ENCODE measurements at regions not wholly inside any gene's neighbourhood (a gene's known extent, or its start where the extent isn't known, plus 50 kb on each side); places are given as distances from the start of the nearest gene placed in this dataset.

GRCh38 chr19:31111741-31112140 lies 237.5 kb downstream of the TSHZ3 start:
- WGBS (ENCODE audit: missing lambda C conversion rate): 27% methylated on average over 3 of the region's 3 CpGs
- H3K4me1 ChIP-seq: peaks cover 7% of the 10 kb centered on the region; the same call in 2 of the 3 replicates
- no peak overlapping the region for H3K4me2 ChIP-seq
- ATAC-seq (no peak), DNase-seq (ENCODE audit: low read depth in 1 of 2, low spot score in 1 of 2) (no peak), FAIRE-seq (no peak)
- no peak overlapping the region for H3K4me3 ChIP-seq
- TF ChIP-seq, protein P1, sequence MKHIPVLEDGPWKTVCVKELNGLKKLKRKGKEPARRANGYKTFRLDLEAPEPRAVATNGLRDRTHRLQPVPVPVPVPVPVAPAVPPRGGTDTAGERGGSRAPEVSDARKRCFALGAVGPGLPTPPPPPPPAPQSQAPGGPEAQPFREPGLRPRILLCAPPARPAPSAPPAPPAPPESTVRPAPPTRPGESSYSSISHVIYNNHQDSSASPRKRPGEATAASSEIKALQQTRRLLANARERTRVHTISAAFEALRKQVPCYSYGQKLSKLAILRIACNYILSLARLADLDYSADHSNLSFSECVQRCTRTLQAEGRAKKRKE (CRISPR knock-in tag; IDR thresholded peaks at IDR 0.05; ENCODE audit: low read depth): no peak
- H3K9me3 ChIP-seq: 0 out of 3 replicates have a peak, but pooled peaks cover 4% of the 10 kb centered on the region
- ChIA-PET POLR2A (no interaction called here), CTCF (no interaction called here)
- H3K27ac ChIP-seq: no peak overlapping the region

- Histone ChIP-seq H3K27ac (no peak overlapping the region), H3K4me2 (no peak overlapping the region), H3K4me3 (no peak overlapping the region), H3K9me3 (no peaks in the 10 kb centered on the region), H3K4me1 (peaks cover 7% of the 10 kb centered on the region; the same call in 2 of the 3 replicates)
- WGBS (ENCODE audit: missing lambda C conversion rate): 26% methylated on average over 5 of the region's 5 CpGs
- no peak for FAIRE-seq
- ChIA-PET CTCF (interaction anchor here (1.4 to 2.4 kb wide), 3 partner anchors 10 to 1114 kb away, joined by 6 to 9 read pairs (median 6); no protein-coding TSS in a partner anchor), POLR2A (no interaction called here)
- ATAC-seq: peak in 1 of 2 experiments; percentile 70; a peak in 3 of 6 replicates
- TF ChIP-seq RCOR1 (IDR thresholded peaks at IDR 0.05; ENCODE audit: low read depth, low read length) (no peak), SREBF2 (IDR thresholded peaks at IDR 0.05) (no peak), BHLHE40 (IDR thresholded peaks at IDR 0.05; ENCODE audit: low read depth, low read length) (no peak), CEBPB (IDR thresholded peaks at IDR 0.05) (no peak), RAD21 (conservative IDR thresholded peaks at IDR 0.05 in 1 of 2, IDR thresholded peaks at IDR 0.05 in 1 of 2) (peak; percentile 50 to 52), NFE2L2 (conservative IDR thresholded peaks at IDR 0.05; ENCODE audit: low read length) (no peak), USF2 (IDR thresholded peaks at IDR 0.05) (no peak), EHMT2 (IDR thresholded peaks at IDR 0.05; ENCODE audit: low read depth) (no peak), MAX (IDR thresholded peaks at IDR 0.05) (no peak), SMC3 (IDR thresholded peaks at IDR 0.05) (peak; percentile 35; the same call in 1 of the 3 replicates), MAFK (IDR thresholded peaks at IDR 0.05; ENCODE audit: partially characterized antibody) (no peak), ESRRA (IDR thresholded peaks at IDR 0.05; ENCODE audit: borderline replicate concordance, low read length) (no peak), HDAC2 (IDR thresholded peaks at IDR 0.05) (no peak)
- DNase-seq (ENCODE audit: low read depth in 1 of 2, low spot score in 1 of 2): peak in 1 of 2 experiments; percentile 19
Measured at GRCh38 chr19:31110336-31110735, 238.9 kb downstream of the TSHZ3 start.

- 28% methylated on average over 2 of the region's 2 CpGs for WGBS (ENCODE audit: missing lambda C conversion rate)
- CTCF ChIA-PET: interaction anchor here (0.7 to 2.4 kb wide), 4 partner anchors 9 to 1114 kb away, joined by 4 to 9 read pairs (median 6); no protein-coding TSS in a partner anchor
- FAIRE-seq (no peak), DNase-seq (ENCODE audit: low read depth in 1 of 2, low spot score in 1 of 2) (no peak), ATAC-seq (no peak)
- H3K4me1 ChIP-seq: peaks cover 7% of the 10 kb centered on the region; the same call in 2 of the 3 replicates
- POLR2A ChIA-PET: no interaction called here
- no peak for TF ChIP-seq HDAC2 (IDR thresholded peaks at IDR 0.05)
- TF ChIP-seq RCOR1 (IDR thresholded peaks at IDR 0.05; ENCODE audit: low read depth, low read length): no peak
- TF ChIP-seq TFCP2L1 (CRISPR knock-in tag; IDR thresholded peaks at IDR 0.05): no peak
- no peak overlapping the region for H3K27ac ChIP-seq
- no peak overlapping the region for H3K4me3 ChIP-seq
- no peaks in the 10 kb centered on the region for H3K9me3 ChIP-seq
- no peak overlapping the region for H3K4me2 ChIP-seq
Measured at GRCh38 chr19:31109636-31110035, 239.6 kb downstream of the TSHZ3 start.

DNA sequence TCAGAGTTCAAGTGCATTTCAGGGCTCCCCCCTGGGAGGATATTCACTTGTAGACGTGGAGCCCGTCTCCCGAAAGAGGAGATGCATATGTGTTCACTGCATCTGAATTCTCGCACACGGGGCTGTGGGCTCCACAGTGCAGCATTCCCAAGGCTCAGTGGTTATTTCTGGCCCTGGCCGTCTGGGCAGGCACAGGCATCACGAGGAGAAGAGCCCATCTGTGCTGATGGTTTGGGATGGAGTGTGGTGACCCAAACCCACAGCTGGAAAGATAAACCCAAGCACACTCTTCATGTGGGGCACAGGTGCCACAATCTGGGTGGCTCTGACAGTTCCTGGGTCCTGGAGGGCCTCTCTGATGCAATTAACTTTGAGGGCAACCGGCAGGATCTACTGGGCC lies 242.1 kb downstream of the TSHZ3 start:
- TF ChIP-seq FOSL2 (IDR thresholded peaks at IDR 0.05) (no peak), FOSL2 (CRISPR knock-in tag; IDR thresholded peaks at IDR 0.05) (no peak), CBX2 (IDR thresholded peaks at IDR 0.05; ENCODE audit: borderline replicate concordance, low read depth) (no peak), NR3C1 (IDR thresholded peaks at IDR 0.05) (no peak), RFX5 (IDR thresholded peaks at IDR 0.05) (no peak), RAD21 (conservative IDR thresholded peaks at IDR 0.05 in 1 of 2, IDR thresholded peaks at IDR 0.05 in 1 of 2) (no peak), HOXB13 (CRISPR knock-in tag; IDR thresholded peaks at IDR 0.05; ENCODE audit: low read depth) (no peak), HES2 (IDR thresholded peaks at IDR 0.05) (no peak), NPAS2 (CRISPR knock-in tag; IDR thresholded peaks at IDR 0.05; ENCODE audit: borderline replicate concordance) (no peak), EHF (CRISPR knock-in tag; IDR thresholded peaks at IDR 0.05) (no peak), FOSB (CRISPR knock-in tag; IDR thresholded peaks at IDR 0.05) (no peak), FOXS1 (CRISPR knock-in tag; IDR thresholded peaks at IDR 0.05) (no peak), CHD4 (IDR thresholded peaks at IDR 0.05; ENCODE audit: borderline replicate concordance) (no peak)
- TF ChIP-seq, protein P2, sequence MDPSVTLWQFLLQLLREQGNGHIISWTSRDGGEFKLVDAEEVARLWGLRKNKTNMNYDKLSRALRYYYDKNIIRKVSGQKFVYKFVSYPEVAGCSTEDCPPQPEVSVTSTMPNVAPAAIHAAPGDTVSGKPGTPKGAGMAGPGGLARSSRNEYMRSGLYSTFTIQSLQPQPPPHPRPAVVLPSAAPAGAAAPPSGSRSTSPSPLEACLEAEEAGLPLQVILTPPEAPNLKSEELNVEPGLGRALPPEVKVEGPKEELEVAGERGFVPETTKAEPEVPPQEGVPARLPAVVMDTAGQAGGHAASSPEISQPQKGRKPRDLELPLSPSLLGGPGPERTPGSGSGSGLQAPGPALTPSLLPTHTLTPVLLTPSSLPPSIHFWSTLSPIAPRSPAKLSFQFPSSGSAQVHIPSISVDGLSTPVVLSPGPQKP (IDR thresholded peaks at IDR 0.05; ENCODE audit: low read depth, low read length): no peak
- ATAC-seq (no peak), FAIRE-seq (no peak), DNase-seq (ENCODE audit: low read depth in 1 of 2, low spot score in 1 of 2) (no peak)
- H3K9me3 ChIP-seq: no peaks in the 10 kb centered on the region
- no peak overlapping the region for H3K4me2 ChIP-seq
- CTCF ChIA-PET: interaction anchor here (1.1 to 1.3 kb wide), 2 partner anchors 14 to 15 kb away, joined by 3 read pairs; no protein-coding TSS in a partner anchor
- POLR2A ChIA-PET: no interaction called here
- H3K27ac ChIP-seq: no peak overlapping the region
- H3K4me3 ChIP-seq: no peak overlapping the region
- WGBS (ENCODE audit: missing lambda C conversion rate): 28% methylated on average over 8 of the region's 8 CpGs
- no peaks in the 10 kb centered on the region for H3K4me1 ChIP-seq
